ENCODE measurements at regions not wholly inside any gene's neighbourhood (a gene's known extent, or its start where the extent isn't known, plus 50 kb on each side); places are given as distances from the start of the nearest gene placed in this dataset.

- TF ChIP-seq ZNF530 (CRISPR knock-in tag; IDR thresholded peaks at IDR 0.05; ENCODE audit: low read depth) (no peak), AGO2 (optimal IDR thresholded peaks at IDR 0.05; ENCODE audit: low read depth, low read length) (no peak), KLF11 (CRISPR knock-in tag; IDR thresholded peaks at IDR 0.05) (no peak), MXI1 (IDR thresholded peaks at IDR 0.05; ENCODE audit: borderline replicate concordance, low read depth, low read length) (no peak), ZNF382 (CRISPR knock-in tag; IDR thresholded peaks at IDR 0.05; ENCODE audit: borderline replicate concordance) (no peak), DR1 (CRISPR knock-in tag; IDR thresholded peaks at IDR 0.05) (no peak), ZNF788 (CRISPR knock-in tag; IDR thresholded peaks at IDR 0.05; ENCODE audit: borderline replicate concordance) (no peak), ZSCAN9 (CRISPR knock-in tag; IDR thresholded peaks at IDR 0.05; ENCODE audit: borderline replicate concordance) (no peak), ZSCAN20 (CRISPR knock-in tag; IDR thresholded peaks at IDR 0.05; ENCODE audit: borderline replicate concordance) (no peak), JUNB (CRISPR knock-in tag; IDR thresholded peaks at IDR 0.05; ENCODE audit: borderline replicate concordance) (no peak), ZNF7 (CRISPR knock-in tag; IDR thresholded peaks at IDR 0.05) (no peak), ZFYVE20 (CRISPR knock-in tag; IDR thresholded peaks at IDR 0.05; ENCODE audit: borderline replicate concordance, low read depth) (no peak), ZNF468 (CRISPR knock-in tag; IDR thresholded peaks at IDR 0.05) (no peak), ZNF614 (CRISPR knock-in tag; IDR thresholded peaks at IDR 0.05; ENCODE audit: borderline replicate concordance) (no peak), ZNF205 (CRISPR knock-in tag; IDR thresholded peaks at IDR 0.05) (peak; percentile 97), ZNF18 (CRISPR knock-in tag; IDR thresholded peaks at IDR 0.05; ENCODE audit: insufficient replicate concordance) (no peak), ZNF709 (CRISPR knock-in tag; IDR thresholded peaks at IDR 0.05) (no peak), HDAC1 (CRISPR knock-in tag; IDR thresholded peaks at IDR 0.05) (0 out of 2 replicates have a peak, but pooled peaks have one; percentile 25), NR2F1 (CRISPR knock-in tag; IDR thresholded peaks at IDR 0.05) (no peak), CHCHD3 (CRISPR knock-in tag; IDR thresholded peaks at IDR 0.05) (0 out of 2 replicates have a peak, but pooled peaks have one; percentile 21), MEIS1 (CRISPR knock-in tag; IDR thresholded peaks at IDR 0.05; ENCODE audit: borderline replicate concordance) (no peak), GATAD1 (CRISPR knock-in tag; IDR thresholded peaks at IDR 0.05) (no peak)
- TF ChIP-seq, protein P1, sequence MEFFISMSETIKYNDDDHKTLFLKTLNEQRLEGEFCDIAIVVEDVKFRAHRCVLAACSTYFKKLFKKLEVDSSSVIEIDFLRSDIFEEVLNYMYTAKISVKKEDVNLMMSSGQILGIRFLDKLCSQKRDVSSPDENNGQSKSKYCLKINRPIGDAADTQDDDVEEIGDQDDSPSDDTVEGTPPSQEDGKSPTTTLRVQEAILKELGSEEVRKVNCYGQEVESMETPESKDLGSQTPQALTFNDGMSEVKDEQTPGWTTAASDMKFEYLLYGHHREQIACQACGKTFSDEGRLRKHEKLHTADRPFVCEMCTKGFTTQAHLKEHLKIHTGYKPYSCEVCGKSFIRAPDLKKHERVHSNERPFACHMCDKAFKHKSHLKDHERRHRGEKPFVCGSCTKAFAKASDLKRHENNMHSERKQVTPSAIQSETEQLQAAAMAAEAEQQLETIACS (CRISPR knock-in tag; IDR thresholded peaks at IDR 0.05): no peak
- TF ChIP-seq, protein P2, sequence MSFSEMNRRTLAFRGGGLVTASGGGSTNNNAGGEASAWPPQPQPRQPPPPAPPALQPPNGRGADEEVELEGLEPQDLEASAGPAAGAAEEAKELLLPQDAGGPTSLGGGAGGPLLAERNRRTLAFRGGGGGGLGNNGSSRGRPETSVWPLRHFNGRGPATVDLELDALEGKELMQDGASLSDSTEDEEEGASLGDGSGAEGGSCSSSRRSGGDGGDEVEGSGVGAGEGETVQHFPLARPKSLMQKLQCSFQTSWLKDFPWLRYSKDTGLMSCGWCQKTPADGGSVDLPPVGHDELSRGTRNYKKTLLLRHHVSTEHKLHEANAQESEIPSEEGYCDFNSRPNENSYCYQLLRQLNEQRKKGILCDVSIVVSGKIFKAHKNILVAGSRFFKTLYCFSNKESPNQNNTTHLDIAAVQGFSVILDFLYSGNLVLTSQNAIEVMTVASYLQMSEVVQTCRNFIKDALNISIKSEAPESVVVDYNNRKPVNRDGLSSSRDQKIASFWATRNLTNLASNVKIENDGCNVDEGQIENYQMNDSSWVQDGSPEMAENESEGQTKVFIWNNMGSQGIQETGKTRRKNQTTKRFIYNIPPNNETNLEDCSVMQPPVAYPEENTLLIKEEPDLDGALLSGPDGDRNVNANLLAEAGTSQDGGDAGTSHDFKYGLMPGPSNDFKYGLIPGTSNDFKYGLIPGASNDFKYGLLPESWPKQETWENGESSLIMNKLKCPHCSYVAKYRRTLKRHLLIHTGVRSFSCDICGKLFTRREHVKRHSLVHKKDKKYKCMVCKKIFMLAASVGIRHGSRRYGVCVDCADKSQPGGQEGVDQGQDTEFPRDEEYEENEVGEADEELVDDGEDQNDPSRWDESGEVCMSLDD (CRISPR knock-in tag; IDR thresholded peaks at IDR 0.05; ENCODE audit: borderline replicate concordance): peak; percentile 79; the same call in 1 of the 2 replicates
Observed at GRCh38 chr1:25022361-25023189, 92.5 kb upstream of the RUNX3 start (continued).

All from HepG2 (cell line).